Stimulated activated naive B cell treated with anti-CD40 and anti-IgM and Interleukin-4, amounts not matched to agents 10 μg/mL and 1 μg/mL and 100 μg/mL, for 72 hours (primary cell): ENCODE measurements at regions not wholly inside any gene's neighbourhood (a gene's known extent, or its start where the extent isn't known, plus 50 kb on each side); places are given as distances from the start of the nearest gene placed in this dataset.
"Not testable (repeated sequence)": the region's sequence is repeated elsewhere in the genome, so short reads cannot be mapped to it uniquely, and the experiment has no call there.

Experiments used
- ATAC-seq, 2 donors: fragments of 150-1000 bp; cut with Tn5 transposase; replicated peaks; 2 replicates each; pipeline ENCODE4 v1.10.0; 2021; ENCODE audit warnings: moderate library complexity in 1 of 2
- DNase-seq: peaks from one replicate; pipeline ENCODE4 v3.0.0; 2021
- H3K27ac Mint-ChIP-seq: one replicate; pipeline ENCODE4 v1.8.0; 2022; ENCODE audit warnings: mild to moderate bottlenecking, mixed read lengths
- H3K27me3 Mint-ChIP-seq, 2 donors: one replicate each; pipeline ENCODE4 v1.8.0; 2022; ENCODE audit warnings: mixed read lengths in 2 of 2
- H3K36me3 Mint-ChIP-seq, 2 donors: one replicate each; pipeline ENCODE4 v1.8.0; 2022; ENCODE audit warnings: mixed read lengths in 2 of 2, mild to moderate bottlenecking in 1 of 2
- H3K4me1 Mint-ChIP-seq, 2 donors: one replicate each; pipeline ENCODE4 v1.8.0; 2022; ENCODE audit warnings: mixed read lengths in 2 of 2, mild to moderate bottlenecking in 1 of 2
- H3K4me3 Mint-ChIP-seq, 2 donors: one replicate each; pipeline ENCODE4 v1.8.0; 2022; ENCODE audit warnings: mild to moderate bottlenecking in 2 of 2, mixed read lengths in 2 of 2, moderate library complexity in 1 of 2
- H3K9me3 Mint-ChIP-seq, 2 donors: one replicate each; pipeline ENCODE4 v1.8.0; 2022; ENCODE audit warnings: mixed read lengths in 2 of 2, mild to moderate bottlenecking in 1 of 2

DNA sequence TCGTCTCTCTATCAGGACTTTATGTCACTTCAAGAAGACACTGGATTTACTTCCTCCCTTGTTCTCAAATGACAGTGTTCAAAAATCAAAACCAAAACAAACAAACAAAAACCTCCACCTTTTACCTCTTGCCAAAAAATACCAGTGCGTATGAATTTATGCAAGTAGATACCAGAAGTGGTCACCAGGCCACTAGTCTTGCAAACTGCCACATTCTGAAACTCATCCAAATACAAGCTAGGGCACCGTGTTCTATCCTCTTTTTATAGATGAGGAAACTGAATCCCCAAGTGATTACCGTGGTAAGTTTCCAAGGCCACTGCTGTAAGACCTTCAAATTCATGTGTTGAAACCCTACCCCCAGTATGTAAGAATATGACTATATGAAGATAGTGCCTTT lies 343.9 kb upstream of the KITLG start:
- H3K4me1 Mint-ChIP-seq, result no peaks in the 10 kb centered on the region
- ATAC-seq, result no peak
- H3K4me3 Mint-ChIP-seq, result no peak overlapping the region
- H3K27me3 Mint-ChIP-seq, result peaks cover 0 to 7% of the 10 kb centered on the region in 2 donors
- no peaks in the 10 kb centered on the region for H3K36me3 Mint-ChIP-seq
- H3K9me3 Mint-ChIP-seq, result peaks cover 2 to 3% of the 10 kb centered on the region in 2 donors
- H3K27ac Mint-ChIP-seq, result no peak overlapping the region
- DNase-seq, result no peak

DNA sequence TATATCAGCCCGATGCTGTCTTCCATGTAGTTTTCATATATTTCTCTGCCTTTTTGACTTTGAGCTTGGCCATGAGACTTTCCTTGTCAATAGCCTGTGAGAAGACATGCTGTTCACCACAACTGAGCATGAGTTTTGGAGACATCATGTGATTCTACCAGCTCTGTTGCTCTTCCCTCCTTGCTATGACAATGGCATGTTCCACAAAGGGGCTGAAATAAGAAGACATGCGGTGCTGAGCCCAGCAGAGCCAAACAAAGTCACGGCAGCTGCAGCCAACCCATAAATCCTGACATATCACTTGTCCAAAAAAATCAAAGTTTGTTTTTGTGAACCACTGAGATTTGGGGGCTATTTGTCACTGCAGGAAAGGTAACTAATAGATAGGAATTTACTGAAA lies 343.4 kb upstream of the KITLG start:
- Mint-ChIP-seq H3K27ac (no peak overlapping the region), H3K4me1 (no peaks in the 10 kb centered on the region)

DNA sequence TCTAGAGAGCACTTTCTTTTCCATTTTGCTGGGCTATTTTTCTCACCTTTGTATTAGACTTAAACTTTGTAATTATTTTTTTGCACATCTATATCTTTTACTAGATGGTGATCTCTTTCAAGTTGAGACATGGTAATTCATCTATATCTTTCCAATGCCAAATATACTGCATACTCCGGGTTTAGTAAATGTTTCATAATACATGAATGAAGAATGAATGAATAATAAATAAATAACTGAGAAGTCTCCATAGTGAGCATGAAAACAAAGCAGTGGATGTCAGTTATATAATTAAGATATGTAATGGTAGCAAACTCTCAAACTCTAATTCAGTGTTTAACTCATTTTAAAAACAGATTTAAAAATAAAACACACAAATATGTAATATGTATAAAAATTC lies 342.5 kb upstream of the KITLG start:
- no peak overlapping the region for H3K4me3 Mint-ChIP-seq
- H3K4me1 Mint-ChIP-seq, result no peaks in the 10 kb centered on the region
- peaks cover 0 to 7% of the 10 kb centered on the region in 2 donors for H3K27me3 Mint-ChIP-seq
- H3K9me3 Mint-ChIP-seq, result peaks cover 2 to 3% of the 10 kb centered on the region in 2 donors
- no peaks in the 10 kb centered on the region for H3K36me3 Mint-ChIP-seq
- no peak for DNase-seq
- no peak for ATAC-seq
- no peak overlapping the region for H3K27ac Mint-ChIP-seq

More for the DNA sequence above, 343.4 kb upstream of the KITLG start:
- H3K27me3 Mint-ChIP-seq, result peaks cover 0 to 7% of the 10 kb centered on the region in 2 donors
- H3K9me3 Mint-ChIP-seq, result peaks cover 2 to 3% of the 10 kb centered on the region in 2 donors
- no peak for ATAC-seq
- no peak overlapping the region for H3K4me3 Mint-ChIP-seq
- no peaks in the 10 kb centered on the region for H3K36me3 Mint-ChIP-seq
- DNase-seq, result no peak

DNA sequence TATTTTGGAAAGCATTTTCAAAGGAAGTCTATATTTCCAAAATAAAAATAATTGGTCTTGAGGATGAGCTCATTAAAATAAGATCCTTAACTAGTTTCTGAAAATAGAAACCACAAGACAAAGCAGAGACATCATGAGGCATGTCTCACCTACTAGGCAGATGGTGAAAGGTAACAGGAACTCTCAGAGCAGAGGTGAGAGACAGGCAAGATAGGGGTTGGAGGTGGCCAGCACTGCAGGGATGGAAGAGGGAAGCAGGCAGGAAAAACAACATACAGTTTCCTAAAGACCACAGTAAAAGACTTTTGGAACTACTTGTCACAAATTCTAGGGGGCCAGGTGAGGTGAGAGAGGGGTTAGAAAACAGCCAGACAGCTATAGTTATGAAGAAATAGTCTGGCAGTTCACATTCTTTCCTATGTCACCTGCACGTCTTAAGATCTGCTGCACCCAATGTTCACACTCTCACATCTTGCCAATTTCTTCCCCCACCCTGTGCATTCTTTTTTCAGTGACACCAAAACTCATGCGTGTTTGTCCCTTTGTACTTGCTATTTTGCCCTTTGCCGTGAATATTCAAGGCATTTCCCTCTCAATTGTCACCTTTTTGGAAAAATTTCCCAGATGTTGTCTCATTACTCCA lies 341.7 kb upstream of the KITLG start:
- Mint-ChIP-seq H3K27ac (no peak overlapping the region), H3K27me3 (peaks cover 0 to 7% of the 10 kb centered on the region in 2 donors), H3K4me3 (no peak overlapping the region), H3K9me3 (peaks cover 2 to 3% of the 10 kb centered on the region in 2 donors), H3K36me3 (no peaks in the 10 kb centered on the region), H3K4me1 (no peaks in the 10 kb centered on the region)
- ATAC-seq (no peak), DNase-seq (no peak)

DNA sequence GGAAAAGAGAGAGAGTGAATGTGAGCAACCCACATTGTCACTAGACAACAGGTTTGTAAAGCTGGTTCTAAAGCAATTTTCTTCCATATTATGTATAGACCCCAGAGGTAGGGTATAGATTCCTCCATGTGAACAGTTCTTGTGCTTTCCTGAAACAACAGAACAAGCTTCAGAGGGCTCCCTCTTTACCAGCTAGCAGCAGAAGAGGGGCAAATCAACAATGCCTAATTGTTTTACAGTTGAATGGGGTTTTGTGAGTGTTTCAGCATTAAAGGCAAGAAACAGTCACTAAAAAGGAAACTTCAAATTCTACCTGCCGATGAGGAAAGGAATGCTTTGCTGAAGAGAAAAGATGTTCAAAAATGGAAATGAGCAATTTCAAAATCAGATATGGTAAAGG lies 341.2 kb upstream of the KITLG start:
- H3K27ac Mint-ChIP-seq, result no peak overlapping the region
- no peaks in the 10 kb centered on the region for H3K4me1 Mint-ChIP-seq
- DNase-seq (no peak), ATAC-seq (no peak)
- peaks cover 0 to 7% of the 10 kb centered on the region in 2 donors for H3K27me3 Mint-ChIP-seq
- peaks cover 2 to 3% of the 10 kb centered on the region in 2 donors for H3K9me3 Mint-ChIP-seq
- no peaks in the 10 kb centered on the region for H3K36me3 Mint-ChIP-seq
- no peak overlapping the region for H3K4me3 Mint-ChIP-seq

DNA sequence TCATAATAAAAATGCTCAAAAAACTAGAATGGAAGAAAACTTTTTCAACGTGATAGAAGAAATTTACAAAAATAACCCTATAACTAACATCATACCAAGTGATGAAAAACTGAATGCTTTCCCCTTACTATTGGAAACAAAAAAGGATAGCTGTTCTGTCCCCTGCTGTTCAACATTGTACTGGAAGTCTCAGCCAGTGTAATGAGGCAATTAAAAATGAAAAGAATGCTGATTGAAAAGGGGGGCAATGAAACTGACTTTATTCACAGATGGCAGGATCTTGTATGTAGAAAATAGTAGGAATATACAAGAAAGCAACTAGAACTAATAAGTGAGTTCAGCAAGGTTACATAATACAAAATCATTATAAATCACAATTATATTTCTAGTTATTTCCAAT lies 337.9 kb upstream of the KITLG start:
- Mint-ChIP-seq H3K36me3 (no peaks in the 10 kb centered on the region), H3K27me3 (peaks cover 0 to 7% of the 10 kb centered on the region in 2 donors), H3K4me3 (no peak overlapping the region), H3K27ac (no peak overlapping the region), H3K9me3 (peaks cover 9 to 13% of the 10 kb centered on the region in 2 donors), H3K4me1 (no peaks in the 10 kb centered on the region)
- DNase-seq, result no peak
- ATAC-seq, result no peak

DNA sequence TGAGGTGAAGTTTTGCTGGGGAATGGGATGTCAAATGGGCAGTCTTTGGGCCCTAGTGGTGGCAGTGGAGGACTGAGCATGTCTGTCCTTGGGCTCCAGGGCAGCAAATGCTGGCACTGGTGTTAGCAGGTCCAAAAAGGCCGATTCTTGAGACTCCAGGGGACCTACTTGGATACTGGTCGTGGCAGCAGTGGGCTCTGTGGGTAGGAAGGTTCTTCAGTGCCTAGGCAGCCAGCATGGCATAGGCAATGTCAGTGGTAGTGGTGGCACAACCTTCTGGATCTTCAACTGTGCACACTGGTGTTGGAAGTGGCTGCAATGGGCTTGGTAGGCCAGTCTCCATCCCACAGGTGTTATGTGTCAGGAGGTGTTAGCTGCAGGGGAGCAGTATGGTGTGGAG lies 334.7 kb upstream of the KITLG start:
- DNase-seq, result no peak
- no peak overlapping the region for H3K4me3 Mint-ChIP-seq
- H3K27ac Mint-ChIP-seq, result no peak overlapping the region
- H3K4me1 Mint-ChIP-seq, result no peaks in the 10 kb centered on the region
- no peaks in the 10 kb centered on the region for H3K27me3 Mint-ChIP-seq
- ATAC-seq, result no peak
- H3K36me3 Mint-ChIP-seq, result no peaks in the 10 kb centered on the region
- H3K9me3 Mint-ChIP-seq, result peaks cover 16 to 18% of the 10 kb centered on the region in 2 donors

DNA sequence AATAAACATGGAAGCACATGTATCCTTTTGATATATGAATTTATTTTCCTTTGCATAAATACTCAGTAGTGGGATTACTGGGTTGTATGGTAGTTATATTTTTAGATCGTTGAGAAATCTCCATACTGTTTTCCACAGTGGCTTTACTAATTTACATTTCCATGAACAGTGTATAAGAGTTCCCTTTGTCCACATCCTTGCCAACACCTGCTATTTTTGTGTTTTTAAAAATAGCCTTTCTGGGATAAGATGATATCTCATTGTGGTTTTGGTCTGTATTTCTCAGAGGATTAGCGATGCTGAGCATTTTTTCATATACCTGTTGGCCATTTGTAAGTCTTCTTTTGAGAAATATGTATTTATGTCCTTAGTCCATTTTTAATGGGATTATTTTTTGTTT lies 329.2 kb upstream of the KITLG start:
- no peaks in the 10 kb centered on the region for H3K4me1 Mint-ChIP-seq
- no peak for DNase-seq
- no peaks in the 10 kb centered on the region for H3K36me3 Mint-ChIP-seq
- no peak for ATAC-seq
- H3K27me3 Mint-ChIP-seq, result no peaks in the 10 kb centered on the region
- peaks cover 11 to 16% of the 10 kb centered on the region in 2 donors for H3K9me3 Mint-ChIP-seq
- H3K27ac Mint-ChIP-seq, result no peak overlapping the region
- H3K4me3 Mint-ChIP-seq, result no peak overlapping the region

DNA sequence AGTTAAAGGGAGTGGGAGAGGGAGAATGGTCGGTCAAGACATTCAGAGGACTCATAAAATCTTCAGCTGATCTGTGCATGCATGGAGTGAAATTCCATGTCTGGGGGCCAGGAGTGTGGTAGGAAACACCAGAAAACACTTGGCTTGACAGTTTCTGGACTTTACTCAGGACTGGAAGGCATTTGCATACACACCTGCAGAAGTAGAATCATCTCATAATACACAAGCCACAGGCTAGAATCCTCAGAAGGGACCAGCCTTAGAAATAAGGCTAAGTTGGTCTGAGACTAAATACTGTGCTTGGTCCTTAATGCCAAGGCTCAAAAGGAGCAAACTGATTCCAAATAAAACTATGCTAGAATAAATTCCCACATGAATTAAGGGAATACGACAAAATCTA lies 328.1 kb upstream of the KITLG start:
- peaks cover 10 to 11% of the 10 kb centered on the region in 2 donors for H3K9me3 Mint-ChIP-seq
- no peaks in the 10 kb centered on the region for H3K36me3 Mint-ChIP-seq
- H3K4me1 Mint-ChIP-seq, result no peaks in the 10 kb centered on the region
- no peak overlapping the region for H3K4me3 Mint-ChIP-seq
- no peaks in the 10 kb centered on the region for H3K27me3 Mint-ChIP-seq
- ATAC-seq (no peak), DNase-seq (no peak)
- H3K27ac Mint-ChIP-seq, result no peak overlapping the region

DNA sequence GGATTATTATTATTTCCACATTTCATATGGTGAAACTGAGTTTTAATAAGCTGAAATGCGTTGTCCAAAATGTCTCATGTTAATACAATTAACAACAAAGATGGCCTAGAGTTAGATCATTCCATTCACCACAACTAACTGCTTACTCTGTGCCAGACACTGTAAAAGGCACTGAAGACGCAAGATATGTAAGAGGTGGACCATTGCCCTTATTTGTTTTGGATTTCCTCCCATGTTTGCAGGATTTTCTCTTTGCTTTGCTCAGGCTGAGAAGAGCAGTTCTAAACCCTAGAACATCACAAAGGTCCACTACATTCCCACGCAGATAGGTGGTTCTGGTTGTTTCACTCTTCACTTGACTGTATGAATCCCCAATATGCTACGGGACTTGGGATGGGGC lies 324.4 kb upstream of the KITLG start:
- DNase-seq (no peak), ATAC-seq (no peak)
- Mint-ChIP-seq H3K27ac (no peak overlapping the region), H3K36me3 (no peaks in the 10 kb centered on the region), H3K27me3 (no peaks in the 10 kb centered on the region), H3K4me1 (no peaks in the 10 kb centered on the region), H3K4me3 (no peak overlapping the region), H3K9me3 (peaks cover 0 to 7% of the 10 kb centered on the region in 2 donors)

DNA sequence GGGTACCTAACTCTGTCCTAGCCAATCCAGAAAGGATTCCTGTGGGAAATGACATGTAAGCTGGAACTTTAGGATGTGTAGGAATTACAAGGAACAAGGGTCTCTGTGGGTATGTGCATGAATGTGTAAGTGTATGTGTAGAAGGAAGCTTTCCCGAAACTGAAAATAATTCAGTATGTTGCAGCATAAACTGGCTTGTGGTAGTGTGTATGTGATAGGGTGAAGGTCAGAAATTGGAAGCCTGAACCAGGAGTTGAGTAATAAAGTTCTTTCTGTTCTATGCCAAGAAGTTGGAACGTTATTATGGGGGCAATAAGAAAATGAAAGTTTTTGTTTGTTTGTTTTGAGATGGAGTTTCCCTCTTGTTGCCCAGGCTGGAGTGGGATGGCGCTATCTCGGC lies 323.1 kb upstream of the KITLG start:
- no peaks in the 10 kb centered on the region for H3K36me3 Mint-ChIP-seq
- no peak overlapping the region for H3K4me3 Mint-ChIP-seq
- ATAC-seq (no peak), DNase-seq (no peak)
- H3K9me3 Mint-ChIP-seq, result peaks cover 0 to 7% of the 10 kb centered on the region in 2 donors
- H3K27me3 Mint-ChIP-seq, result no peaks in the 10 kb centered on the region
- no peaks in the 10 kb centered on the region for H3K4me1 Mint-ChIP-seq
- no peak overlapping the region for H3K27ac Mint-ChIP-seq

DNA sequence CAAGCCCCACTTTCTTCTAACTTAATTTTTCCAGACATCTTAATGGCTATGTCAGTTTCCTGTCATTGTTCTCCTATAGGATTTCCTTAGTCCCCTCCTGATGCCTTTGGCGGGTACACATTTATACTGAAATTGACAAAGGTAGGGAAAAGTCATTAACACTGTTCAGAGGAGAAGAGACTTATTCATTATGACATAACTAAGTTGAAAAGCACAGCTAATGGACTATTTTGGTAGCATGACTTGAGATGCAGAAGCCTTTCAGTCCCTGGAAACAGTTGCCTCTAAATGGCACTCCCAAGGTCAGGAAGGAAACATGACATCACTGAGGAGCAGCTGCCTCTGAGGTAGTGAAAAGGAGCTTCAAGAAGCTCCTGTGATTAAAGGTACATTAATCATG lies 317.5 kb upstream of the KITLG start:
- Mint-ChIP-seq H3K36me3 (no peaks in the 10 kb centered on the region), H3K9me3 (peaks cover 0 to 1% of the 10 kb centered on the region in 2 donors), H3K27me3 (no peaks in the 10 kb centered on the region), H3K4me1 (no peaks in the 10 kb centered on the region), H3K4me3 (no peak overlapping the region), H3K27ac (no peak overlapping the region)
- no peak for DNase-seq
- ATAC-seq, result no peak

DNA sequence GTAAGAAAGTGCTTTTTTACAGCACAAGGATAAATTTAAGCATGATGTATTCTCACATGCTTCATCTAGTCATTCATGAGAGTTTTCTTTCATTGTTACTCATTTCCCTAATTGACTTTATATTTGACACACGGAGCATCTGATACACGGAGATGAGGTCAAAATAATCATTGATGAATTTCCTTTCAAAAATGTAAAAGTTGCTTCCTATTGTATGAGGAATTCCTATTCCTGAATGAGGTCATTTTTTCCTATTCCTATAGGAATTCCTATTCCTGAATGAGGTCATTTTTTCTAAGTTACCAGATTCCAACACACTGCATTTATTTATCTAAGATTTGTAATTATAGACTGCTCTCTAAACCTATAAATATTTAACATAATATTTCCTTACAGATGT lies 316.7 kb upstream of the KITLG start:
- no peak for DNase-seq

DNA sequence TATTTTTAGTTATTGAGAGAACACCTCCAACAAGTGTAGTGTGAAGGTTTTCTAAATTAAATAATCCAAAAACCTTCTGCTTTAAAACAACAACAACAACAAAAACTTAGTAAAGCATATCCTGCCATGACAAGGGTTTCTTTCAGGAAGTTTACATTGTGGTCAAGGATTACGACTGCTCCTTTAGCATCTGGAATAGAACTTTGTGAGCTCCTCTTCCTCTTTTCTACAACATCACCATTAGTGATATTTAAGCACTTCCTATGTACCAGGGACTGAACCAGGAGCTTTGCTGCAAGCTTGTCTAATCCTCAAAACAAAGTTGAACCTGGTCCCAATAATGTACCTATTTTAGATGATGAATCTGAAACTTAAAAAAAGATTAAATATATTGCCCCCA lies 315.4 kb upstream of the KITLG start:
- H3K9me3 Mint-ChIP-seq, result peaks cover 0 to 1% of the 10 kb centered on the region in 2 donors
- ATAC-seq (no peak), DNase-seq (no peak)
- no peaks in the 10 kb centered on the region for H3K27me3 Mint-ChIP-seq
- H3K4me3 Mint-ChIP-seq, result no peak overlapping the region
- H3K4me1 Mint-ChIP-seq, result no peaks in the 10 kb centered on the region
- H3K36me3 Mint-ChIP-seq, result no peaks in the 10 kb centered on the region
- H3K27ac Mint-ChIP-seq, result no peak overlapping the region

More for the DNA sequence above, 316.7 kb upstream of the KITLG start:
- no peaks in the 10 kb centered on the region for H3K36me3 Mint-ChIP-seq
- no peaks in the 10 kb centered on the region for H3K27me3 Mint-ChIP-seq
- H3K4me1 Mint-ChIP-seq, result no peaks in the 10 kb centered on the region
- peaks cover 0 to 1% of the 10 kb centered on the region in 2 donors for H3K9me3 Mint-ChIP-seq
- no peak for ATAC-seq
- H3K4me3 Mint-ChIP-seq, result no peak overlapping the region
- no peak overlapping the region for H3K27ac Mint-ChIP-seq

DNA sequence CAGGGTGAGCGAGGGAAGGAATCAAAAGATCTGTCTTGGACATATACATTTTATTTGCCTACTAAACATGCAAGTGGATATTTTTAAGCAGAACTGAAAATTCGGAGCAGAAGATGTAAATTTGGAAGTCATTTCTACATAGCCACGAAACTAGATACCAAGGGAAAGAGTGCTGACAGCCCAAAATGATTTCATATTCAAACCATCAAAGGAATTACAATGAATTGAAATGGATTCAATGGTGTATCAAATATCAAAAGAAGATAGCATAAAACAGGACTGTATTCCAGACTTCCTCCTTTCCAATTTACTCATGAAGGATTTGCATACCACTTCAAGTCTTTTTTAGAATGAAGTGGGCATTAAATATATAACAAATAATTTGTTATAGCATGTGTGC lies 313.5 kb upstream of the KITLG start:
- DNase-seq (no peak), ATAC-seq (no peak)
- Mint-ChIP-seq H3K4me1 (no peaks in the 10 kb centered on the region), H3K4me3 (no peak overlapping the region), H3K27ac (no peak overlapping the region), H3K36me3 (no peaks in the 10 kb centered on the region), H3K27me3 (no peaks in the 10 kb centered on the region), H3K9me3 (no peaks in the 10 kb centered on the region)

DNA sequence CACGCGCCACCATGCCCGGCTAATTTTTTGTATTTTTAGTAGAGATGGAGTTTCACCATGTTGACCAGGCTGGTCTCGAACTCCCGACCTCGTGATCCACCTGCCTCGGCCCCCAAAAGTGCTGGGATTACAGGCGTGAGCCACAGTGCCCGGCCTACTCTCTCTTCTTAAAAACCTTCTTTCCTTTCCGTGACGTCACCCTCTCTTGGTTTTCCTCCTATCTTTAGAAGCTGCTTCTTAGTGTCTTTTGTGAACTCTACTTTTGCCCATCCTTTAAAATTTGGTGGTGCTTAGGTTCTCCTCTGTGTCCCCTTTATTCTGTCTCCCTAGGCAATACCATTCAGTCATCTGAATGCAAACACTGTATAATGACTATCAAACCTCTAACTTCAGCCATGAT lies 311.2 kb upstream of the KITLG start:
- DNase-seq, result not testable (repeated sequence)

More for the DNA sequence above, 311.2 kb upstream of the KITLG start:
- not testable (repeated sequence) for H3K9me3 Mint-ChIP-seq, H3K4me3 Mint-ChIP-seq, H3K27me3 Mint-ChIP-seq, H3K4me1 Mint-ChIP-seq, H3K27ac Mint-ChIP-seq, H3K36me3 Mint-ChIP-seq, ATAC-seq
